ENCODE measurements at regions not wholly inside any gene's neighbourhood (a gene's known extent, or its start where the extent isn't known, plus 50 kb on each side); places are given as distances from the start of the nearest gene placed in this dataset.

DNA sequence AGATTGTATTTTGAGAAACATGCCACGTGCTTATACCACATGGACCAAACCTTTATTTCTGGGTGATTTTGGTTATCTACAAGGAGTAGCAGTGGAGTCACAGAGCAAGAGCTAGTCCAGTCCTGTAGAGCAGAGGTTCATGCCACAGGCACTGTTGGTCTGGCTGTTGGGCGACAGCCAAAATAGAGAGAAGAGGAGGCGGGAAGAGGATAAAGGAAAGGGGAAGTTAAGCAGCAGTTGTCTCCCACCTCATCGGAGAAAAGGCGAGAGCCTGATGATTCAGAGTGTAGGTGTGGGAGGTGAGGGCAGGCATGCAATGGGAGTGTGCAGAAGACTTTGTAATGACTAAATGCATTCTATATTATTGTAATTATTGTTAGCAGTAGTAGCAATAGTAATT, 237.5 kb upstream of the ROPN1 start:
- no peak overlapping the region for H3K4me3 ChIP-seq (replicated peaks; ENCODE audit: low read depth, low read length)
- no peak for DNase-seq (ENCODE audit: extremely low read depth, low read depth)
- TF ChIP-seq, protein P1, sequence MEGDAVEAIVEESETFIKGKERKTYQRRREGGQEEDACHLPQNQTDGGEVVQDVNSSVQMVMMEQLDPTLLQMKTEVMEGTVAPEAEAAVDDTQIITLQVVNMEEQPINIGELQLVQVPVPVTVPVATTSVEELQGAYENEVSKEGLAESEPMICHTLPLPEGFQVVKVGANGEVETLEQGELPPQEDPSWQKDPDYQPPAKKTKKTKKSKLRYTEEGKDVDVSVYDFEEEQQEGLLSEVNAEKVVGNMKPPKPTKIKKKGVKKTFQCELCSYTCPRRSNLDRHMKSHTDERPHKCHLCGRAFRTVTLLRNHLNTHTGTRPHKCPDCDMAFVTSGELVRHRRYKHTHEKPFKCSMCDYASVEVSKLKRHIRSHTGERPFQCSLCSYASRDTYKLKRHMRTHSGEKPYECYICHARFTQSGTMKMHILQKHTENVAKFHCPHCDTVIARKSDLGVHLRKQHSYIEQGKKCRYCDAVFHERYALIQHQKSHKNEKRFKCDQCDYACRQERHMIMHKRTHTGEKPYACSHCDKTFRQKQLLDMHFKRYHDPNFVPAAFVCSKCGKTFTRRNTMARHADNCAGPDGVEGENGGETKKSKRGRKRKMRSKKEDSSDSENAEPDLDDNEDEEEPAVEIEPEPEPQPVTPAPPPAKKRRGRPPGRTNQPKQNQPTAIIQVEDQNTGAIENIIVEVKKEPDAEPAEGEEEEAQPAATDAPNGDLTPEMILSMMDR (IDR thresholded peaks at IDR 0.05; ENCODE audit: low read depth, low read length, missing control alignments) = no peak

GRCh38 chr3:124229836-124230235, 237.9 kb upstream of the ROPN1 start:
- no peak overlapping the region for H3K4me3 ChIP-seq (replicated peaks; ENCODE audit: low read depth, low read length)
- DNase-seq (ENCODE audit: extremely low read depth, low read depth) = no peak
- TF ChIP-seq, protein P1 (IDR thresholded peaks at IDR 0.05; ENCODE audit: low read depth, low read length, missing control alignments) = no peak

DNA sequence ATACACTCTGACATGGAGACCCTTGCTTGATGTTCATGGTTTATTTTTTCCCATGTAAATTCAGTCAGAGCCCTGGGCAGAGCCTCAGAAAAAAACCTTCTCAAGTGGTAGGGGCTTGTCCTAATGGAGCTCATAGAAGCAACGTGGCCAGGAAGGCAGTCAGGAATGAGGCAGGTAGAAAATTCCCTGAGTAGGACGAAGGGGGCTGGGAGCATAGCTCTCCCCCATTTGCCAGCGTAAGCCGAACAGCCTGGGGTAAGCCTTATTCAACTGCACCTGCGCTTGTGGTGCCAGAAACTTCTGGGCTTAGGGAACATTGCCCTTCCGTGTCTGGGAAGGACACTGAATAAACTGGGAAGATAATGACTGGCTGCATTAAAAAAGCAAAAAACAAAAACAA, 238.5 kb upstream of the ROPN1 start:
- TF ChIP-seq, protein P1 (IDR thresholded peaks at IDR 0.05; ENCODE audit: low read depth, low read length, missing control alignments) = no peak

DNA sequence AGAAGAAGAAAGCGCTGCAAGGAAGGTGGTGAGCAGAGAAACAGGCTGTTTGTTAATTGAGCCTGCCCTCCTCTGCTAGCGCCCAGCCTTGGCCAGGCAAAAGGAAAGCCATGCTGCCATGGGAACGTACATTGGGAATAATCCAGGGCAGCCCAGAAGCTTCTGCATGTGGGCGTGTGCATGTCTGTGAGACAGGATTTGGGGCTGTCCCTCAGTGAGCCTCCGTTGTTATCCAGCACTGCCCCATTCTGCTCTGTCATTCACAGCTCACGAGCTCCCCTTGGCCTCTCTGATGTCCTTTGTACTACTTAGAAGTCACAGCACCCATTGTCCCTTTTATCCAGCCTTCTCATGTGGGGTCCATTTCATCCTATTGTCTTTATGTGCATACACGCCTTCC, 239.1 kb upstream of the ROPN1 start:
- TF ChIP-seq, protein P1 (IDR thresholded peaks at IDR 0.05; ENCODE audit: low read depth, low read length, missing control alignments) = no peak

More for the DNA sequence above, 238.5 kb upstream of the ROPN1 start:
- H3K4me3 ChIP-seq (replicated peaks; ENCODE audit: low read depth, low read length) = no peak overlapping the region
- DNase-seq (ENCODE audit: extremely low read depth, low read depth) = no peak

DNA sequence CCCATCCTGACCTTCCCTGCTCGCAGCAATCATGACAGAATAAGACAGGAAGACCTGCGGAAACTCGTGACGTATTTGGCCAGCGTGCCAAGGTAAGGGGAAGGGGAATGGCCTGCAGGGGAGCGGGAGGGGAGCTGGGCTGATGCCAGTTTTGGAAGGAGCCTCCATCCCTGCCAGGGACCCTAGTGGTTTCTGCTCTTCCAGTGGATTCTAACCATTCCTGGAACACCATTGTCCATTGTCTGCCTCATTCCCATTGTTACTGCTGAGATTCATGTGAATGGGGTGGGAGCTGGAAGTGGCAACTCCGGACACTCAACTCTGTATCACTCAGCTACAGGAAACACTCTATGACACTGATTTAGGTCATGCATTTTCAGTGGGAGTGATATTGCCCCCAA, 242.9 kb upstream of the ROPN1 start:
- TF ChIP-seq, protein P1 (IDR thresholded peaks at IDR 0.05; ENCODE audit: low read depth, low read length, missing control alignments) = no peak
- DNase-seq (ENCODE audit: extremely low read depth, low read depth) = no peak
- H3K4me3 ChIP-seq (replicated peaks; ENCODE audit: low read depth, low read length) = no peak overlapping the region

More for the DNA sequence above, 239.1 kb upstream of the ROPN1 start:
- DNase-seq (ENCODE audit: extremely low read depth, low read depth) = no peak
- no peak overlapping the region for H3K4me3 ChIP-seq (replicated peaks; ENCODE audit: low read depth, low read length)

- no peak for DNase-seq (ENCODE audit: extremely low read depth, low read depth)
- H3K4me3 ChIP-seq (replicated peaks; ENCODE audit: low read depth, low read length) = no peak overlapping the region
- TF ChIP-seq, protein P1 (IDR thresholded peaks at IDR 0.05; ENCODE audit: low read depth, low read length, missing control alignments) = no peak
Observed at GRCh38 chr3:124235446-124235845, 243.5 kb upstream of the ROPN1 start.

DNA sequence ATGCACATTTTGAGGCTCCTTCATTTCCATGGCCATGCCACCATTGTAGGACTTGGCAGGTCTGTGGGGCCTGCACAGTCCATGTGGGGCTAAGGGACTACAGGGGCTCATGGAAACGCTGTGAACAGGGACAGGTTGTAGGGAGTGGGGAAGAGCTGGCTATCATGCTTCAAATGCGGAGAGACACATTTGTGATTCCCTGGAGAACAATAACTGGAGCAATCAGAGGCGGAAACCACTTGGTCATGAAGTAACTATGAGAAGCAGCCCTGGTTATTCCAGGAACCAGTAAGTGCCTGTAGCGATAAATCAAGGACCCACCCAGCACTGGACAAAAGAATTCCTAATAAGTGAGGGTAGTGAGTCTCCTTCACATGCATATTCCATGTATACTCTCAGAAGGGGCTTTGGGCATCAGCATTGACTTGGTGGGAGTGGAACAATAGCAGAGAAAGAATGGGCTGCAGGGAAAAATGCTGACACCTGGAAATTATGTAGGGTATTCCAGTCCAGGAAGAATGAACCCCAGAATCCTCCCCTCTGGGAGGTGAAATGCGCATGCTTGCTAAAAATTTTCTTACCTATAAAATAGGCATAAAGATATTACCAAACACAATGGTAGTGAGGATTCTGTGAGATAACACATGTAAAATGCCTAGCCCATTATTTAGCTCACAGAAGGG, 251.4 kb upstream of the ROPN1 start:
- DNase-seq (ENCODE audit: extremely low read depth, low read depth) = no peak
- TF ChIP-seq, protein P1 (IDR thresholded peaks at IDR 0.05; ENCODE audit: low read depth, low read length, missing control alignments) = no peak
- no peak overlapping the region for H3K4me3 ChIP-seq (replicated peaks; ENCODE audit: low read depth, low read length)

Data from HFF-Myc (cell line).